ENCODE measurements at regions not wholly inside any gene's neighbourhood (a gene's known extent, or its start where the extent isn't known, plus 50 kb on each side); places are given as distances from the start of the nearest gene placed in this dataset.
A peak's percentile ranks its signal among the peaks of the same experiment; 100 is the strongest.

- no peak for DNase-seq
Measured at GRCh38 chr11:12315024-12315423, 62.3 kb upstream of the PARVA start.

GRCh38 chr11:12316432-12316831 lies 60.9 kb upstream of the PARVA start:
- DNase-seq: no peak

- DNase-seq: peak; percentile 99
Measured at GRCh38 chr11:12318791-12319438, 58.5 kb upstream of the PARVA start.

GRCh38 chr11:12319461-12319951 lies 57.9 kb upstream of the PARVA start:
- peak; percentile 99 for DNase-seq

GRCh38 chr11:12319988-12320387 lies 57.4 kb upstream of the PARVA start:
- DNase-seq: no peak

GRCh38 chr11:12321217-12321937 lies 56.0 kb upstream of the PARVA start:
- no peak for DNase-seq

- no peak for DNase-seq
Measured at GRCh38 chr11:12324585-12324984, 52.8 kb upstream of the PARVA start.

Data from NCI-H1092 treated with DMSO at 0.1 percent for 48 hours (cell line).